HG03039 (cell line): ENCODE measurements at regions not wholly inside any gene's neighbourhood (a gene's known extent, or its start where the extent isn't known, plus 50 kb on each side); places are given as distances from the start of the nearest gene placed in this dataset.

ENCODE experiments used
- ATAC-seq: cut with Tn5 transposase; IDR thresholded peaks from one replicate; pipeline ENCODE4 v1.9.1; 2021; ENCODE audit warnings: mild to moderate bottlenecking, moderate library complexity; ENCODE audit not compliant: unreplicated experiment

- no peak for ATAC-seq
These were observed 68.5 kb upstream of the PMFBP1 start for GRCh38 chr16:72240466-72240865.

GRCh38 chr16:72236866-72237265, 64.9 kb upstream of the PMFBP1 start:
- no peak for ATAC-seq

- no peak for ATAC-seq
These were observed 62.4 kb upstream of the PMFBP1 start for GRCh38 chr16:72234387-72234786.

- no peak for ATAC-seq
These were observed 56.1 kb upstream of the PMFBP1 start for GRCh38 chr16:72228014-72228413.

- no peak for ATAC-seq
These were observed 54.2 kb upstream of the PMFBP1 start for GRCh38 chr16:72226136-72226535.

GRCh38 chr16:72224260-72224768, 52.4 kb upstream of the PMFBP1 start:
- no peak for ATAC-seq

- no peak for ATAC-seq
These were observed 50.5 kb upstream of the PMFBP1 start for GRCh38 chr16:72222503-72222902.
